OCI-LY1 (cell line): ENCODE measurements at regions not wholly inside any gene's neighbourhood (a gene's known extent, or its start where the extent isn't known, plus 50 kb on each side); places are given as distances from the start of the nearest gene placed in this dataset.

Experiments
- H2AFZ ChIP-seq: fragments of 200-600 bp; sonication (generic), shearing (Covaris generic); 2 replicates; pipeline ENCODE4 v1.6.0; 2014; ENCODE audit warnings: antibody characterized with exemption, mild to moderate bottlenecking, low read length
- H3F3A ChIP-seq: fragments of 200-600 bp; sonication (generic), shearing (Covaris generic); 2 replicates; pipeline ENCODE4 v1.6.0; 2014; ENCODE audit warnings: mild to moderate bottlenecking, antibody characterized with exemption, low read length, moderate library complexity; ENCODE audit not compliant: insufficient read depth
- H3K27ac ChIP-seq: fragments of 200-600 bp; sonication (generic); 2 replicates; pipeline ENCODE4 v1.5.1; 2014; ENCODE audit warnings: low read length, mixed run types, mild to moderate bottlenecking, low read depth; ENCODE audit not compliant: poor library complexity, severe bottlenecking
- H3K27me3 ChIP-seq: fragments of 200-600 bp; sonication (generic); 2 replicates; pipeline ENCODE4 v1.6.0; 2014; ENCODE audit warnings: antibody characterized with exemption, mild to moderate bottlenecking, low read length, moderate library complexity; ENCODE audit not compliant: insufficient read depth
- H3K36me3 ChIP-seq: fragments of 200-600 bp; sonication (generic); 2 replicates; pipeline ENCODE4 v1.6.1; 2014; ENCODE audit warnings: mild to moderate bottlenecking, antibody characterized with exemption, low read length, moderate library complexity, mixed read lengths; ENCODE audit not compliant: insufficient read depth
- H3K4me1 ChIP-seq: fragments of 200-600 bp; sonication (generic); 2 replicates; pipeline ENCODE4 v1.5.1; 2014; ENCODE audit warnings: mild to moderate bottlenecking, low read length, moderate library complexity; ENCODE audit not compliant: insufficient read depth, severe bottlenecking
- H3K4me2 ChIP-seq: fragments of 200-600 bp; sonication (generic), shearing (Covaris generic); 2 replicates; pipeline ENCODE4 v1.6.1; 2014; ENCODE audit warnings: low read length
- H3K4me3 ChIP-seq: fragments of 200-600 bp; sonication (generic); 2 replicates; pipeline ENCODE4 v1.5.1; 2014; ENCODE audit warnings: low read length, low read depth, mild to moderate bottlenecking, mixed read lengths; ENCODE audit not compliant: poor library complexity, severe bottlenecking
- H3K79me2 ChIP-seq: fragments of 200-600 bp; shearing (Covaris generic); 2 replicates; pipeline ENCODE4 v1.6.1; 2016; ENCODE audit warnings: mixed run types, low read length, mixed read lengths; ENCODE audit not compliant: insufficient read depth
- H3K9ac ChIP-seq: fragments of 200-600 bp; sonication (generic), shearing (Covaris generic); 2 replicates; pipeline ENCODE4 v1.6.1; 2014; ENCODE audit warnings: mild to moderate bottlenecking, low read length, mixed read lengths
- H3K9me2 ChIP-seq: fragments of 200-600 bp; sonication (generic), shearing (Covaris generic); 2 replicates; pipeline ENCODE4 v1.6.1; 2014; ENCODE audit warnings: low read depth, mild to moderate bottlenecking, low read length, mixed read lengths
- H3K9me3 ChIP-seq: fragments of 200-600 bp; shearing (Covaris generic); 2 replicates; pipeline ENCODE4 v1.6.1; 2014; ENCODE audit warnings: low read length, mixed read lengths
- H4K20me1 ChIP-seq: fragments of 200-600 bp; sonication (generic), shearing (Covaris generic); 2 replicates; pipeline ENCODE4 v1.6.0; 2016; ENCODE audit warnings: mild to moderate bottlenecking, low read length; ENCODE audit not compliant: insufficient read depth
- CTCF ChIP-seq: fragments of 200-600 bp; sonication (generic), shearing (Covaris generic); IDR thresholded peaks from 2 replicates; pipeline ENCODE4 v1.5.1; 2017; ENCODE audit warnings: mild to moderate bottlenecking, antibody characterized with exemption, low read length, moderate library complexity, mixed read lengths
- EZH2 ChIP-seq: fragments of 200-600 bp; sonication (generic), shearing (Covaris generic); IDR thresholded peaks from 2 replicates; pipeline ENCODE4 v1.8.0; 2017; ENCODE audit warnings: borderline replicate concordance, mixed run types, mild to moderate bottlenecking, antibody characterized with exemption, low read length, moderate library complexity, mixed read lengths

- H3K27me3 ChIP-seq = no peaks in the 10 kb centered on the region
- no peaks in the 10 kb centered on the region for H3F3A ChIP-seq
- H3K4me1 ChIP-seq = no peaks in the 10 kb centered on the region
- no peaks in the 10 kb centered on the region for H3K9me2 ChIP-seq
- H3K9me3 ChIP-seq = no peaks in the 10 kb centered on the region
- no peak overlapping the region for H3K9ac ChIP-seq
- no peak overlapping the region for H3K4me3 ChIP-seq
- H3K4me2 ChIP-seq = no peak overlapping the region
- no peaks in the 10 kb centered on the region for H4K20me1 ChIP-seq
- no peak overlapping the region for H3K27ac ChIP-seq
- H2AFZ ChIP-seq = no peak overlapping the region
- no peaks in the 10 kb centered on the region for H3K36me3 ChIP-seq
- TF ChIP-seq CTCF (no peak), EZH2 (no peak)
- H3K79me2 ChIP-seq = no peaks in the 10 kb centered on the region
Observed at GRCh38 chr16:64829678-64830077, 292.2 kb downstream of the CDH11 start.

- Histone ChIP-seq H3K79me2 (no peaks in the 10 kb centered on the region), H3K4me2 (no peak overlapping the region), H3K4me1 (no peaks in the 10 kb centered on the region), H3K4me3 (no peak overlapping the region), H3K36me3 (no peaks in the 10 kb centered on the region), H2AFZ (no peak overlapping the region), H3K27ac (no peak overlapping the region), H4K20me1 (no peaks in the 10 kb centered on the region), H3K9me2 (no peaks in the 10 kb centered on the region), H3K9me3 (no peaks in the 10 kb centered on the region), H3K27me3 (no peaks in the 10 kb centered on the region), H3F3A (no peaks in the 10 kb centered on the region), H3K9ac (no peak overlapping the region)
- TF ChIP-seq EZH2 (no peak), CTCF (no peak)
Observed at GRCh38 chr16:64826374-64826773, 295.5 kb downstream of the CDH11 start.

- Histone ChIP-seq H3K27me3 (no peaks in the 10 kb centered on the region), H3K9me2 (no peaks in the 10 kb centered on the region), H3F3A (no peaks in the 10 kb centered on the region), H4K20me1 (no peaks in the 10 kb centered on the region), H3K36me3 (no peaks in the 10 kb centered on the region), H3K9ac (no peak overlapping the region), H3K4me2 (no peak overlapping the region), H3K79me2 (no peaks in the 10 kb centered on the region), H3K27ac (no peak overlapping the region), H2AFZ (no peak overlapping the region), H3K4me3 (no peak overlapping the region), H3K4me1 (no peaks in the 10 kb centered on the region), H3K9me3 (no peaks in the 10 kb centered on the region)
- TF ChIP-seq EZH2 = no peak
- no peak for TF ChIP-seq CTCF
Observed at GRCh38 chr16:64823481-64824075, 298.3 kb downstream of the CDH11 start.
